ENCODE measurements at regions not wholly inside any gene's neighbourhood (a gene's known extent, or its start where the extent isn't known, plus 50 kb on each side); places are given as distances from the start of the nearest gene placed in this dataset.

GRCh38 chr2:235168174-235168979 lies 216.6 kb downstream of the SH3BP4 start:
- no peak for TF ChIP-seq CTCF (conservative IDR thresholded peaks at IDR 0.05 in 1 of 2, IDR thresholded peaks at IDR 0.05 in 1 of 2; ENCODE audit: low read depth in 1 of 2, low read length in 2 of 2)
- no peak for TF ChIP-seq EZH2 (IDR thresholded peaks at IDR 0.05; ENCODE audit: low read length, missing control alignments)

Measured in fibroblast of lung (primary cell).